Keratinocyte (primary cell): ENCODE measurements at regions not wholly inside any gene's neighbourhood (a gene's known extent, or its start where the extent isn't known, plus 50 kb on each side); places are given as distances from the start of the nearest gene placed in this dataset.

Source experiments
- CTCF ChIP-seq, 3 experiments: IDR thresholded peaks in 1 of 3; conservative IDR thresholded peaks in 1 of 3; optimal IDR thresholded peaks in 1 of 3; 2 replicates in 2 of 3; 3 replicates in 1 of 3; pipeline versions ENCODE3 to v1.5.1; 2011; ENCODE audit warnings: low read length in 3 of 3, mild to moderate bottlenecking in 3 of 3, moderate library complexity in 2 of 3, control low read depth in 1 of 3, inconsistent platforms in 1 of 3; ENCODE audit not compliant: insufficient read depth in 2 of 3; ENCODE audit errors: extremely low read depth in 1 of 3
- EZH2 ChIP-seq: IDR thresholded peaks from one replicate; pipeline ENCODE4 v1.6.1; 2012; ENCODE audit warnings: inconsistent platforms, mild to moderate bottlenecking, low read length, moderate library complexity

GRCh38 chr18:2354292-2354691 lies 217.0 kb downstream of the METTL4 start:
- TF ChIP-seq EZH2 (no peak), CTCF (optimal IDR thresholded peaks at IDR 0.05 in 1 of 3, IDR thresholded peaks at IDR 0.05 in 1 of 3, conservative IDR thresholded peaks at IDR 0.05 in 1 of 3; ENCODE audit: extremely low read depth in 1 of 3, insufficient read depth in 2 of 3, low read length in 3 of 3) (no peak)
